Vagina (tissue), 2 donors: ENCODE measurements at regions not wholly inside any gene's neighbourhood (a gene's known extent, or its start where the extent isn't known, plus 50 kb on each side); places are given as distances from the start of the nearest gene placed in this dataset.

Source experiments
- DNase-seq, 2 donors: peaks; one replicate each; pipeline ENCODE4 v3.0.0-alpha.2; 2017; ENCODE audit errors: extremely low spot score in 2 of 2
- H3K27ac ChIP-seq: fragments of 200-600 bp; sonication (generic); one replicate; pipeline ENCODE4 v1.5.1; 2019
- H3K27me3 ChIP-seq: fragments of 200-600 bp; sonication (generic); one replicate; pipeline ENCODE4 v1.5.1; 2019
- H3K36me3 ChIP-seq, 2 donors: fragments of 200-600 bp; sonication (generic); one replicate each; pipeline ENCODE4 v1.5.1; 2017 to 2019
- H3K4me1 ChIP-seq: fragments of 200-600 bp; sonication (generic); one replicate; pipeline ENCODE4 v1.5.1; 2019
- H3K4me3 ChIP-seq, 2 donors: fragments of 200-600 bp; sonication (generic); 1 replicate in 1 of 2; 2 replicates in 1 of 2; pipeline ENCODE4 v1.5.1; 2016 to 2019
- H3K9me3 ChIP-seq: fragments of 200-600 bp; sonication (generic); one replicate; pipeline ENCODE4 v1.5.1; 2019
- CTCF ChIP-seq, 3 experiments: fragments of 450-650 bp in 2 of 3; fragments of 200-600 bp in 1 of 3; sonication (generic) in 1 of 3; IDR thresholded peaks; one replicate each; pipeline ENCODE4 v1.5.1; 2017 to 2019; ENCODE audit warnings: antibody characterized with exemption in 3 of 3, mild to moderate bottlenecking in 2 of 3, moderate library complexity in 2 of 3
- POLR2A ChIP-seq, 2 donors: fragments of 450-650 bp; IDR thresholded peaks; one replicate each; pipeline ENCODE4 v1.6.1; 2017; ENCODE audit warnings: antibody characterized with exemption in 2 of 2, mild to moderate bottlenecking in 2 of 2, moderate library complexity in 2 of 2
- POLR2AphosphoS5 ChIP-seq, 2 donors: sonication (generic); formaldehyde crosslinking; IDR thresholded peaks; one replicate each; pipeline ENCODE4 v1.9.0; 2017; ENCODE audit warnings: antibody characterized with exemption in 2 of 2, mild to moderate bottlenecking in 2 of 2, low read depth in 1 of 2; ENCODE audit not compliant: insufficient read depth in 1 of 2
- intact Hi-C: fragments of 100-400 bp; cut with DNase I; formaldehyde crosslinking; loops from one replicate; pipeline ENCODE4 v1.15.1; 2023

GRCh38 chr16:56108056-56108471 is 83.2 kb upstream of the GNAO1 start:
- Histone ChIP-seq H3K27ac (no peak overlapping the region), H3K4me1 (no peaks in the 10 kb centered on the region), H3K27me3 (no peaks in the 10 kb centered on the region), H3K4me3 (no peak overlapping the region), H3K9me3 (no peaks in the 10 kb centered on the region), H3K36me3 (no peaks in the 10 kb centered on the region)
- TF ChIP-seq POLR2AphosphoS5 (IDR thresholded peaks at IDR 0.05; ENCODE audit: insufficient read depth in 1 of 2, low read depth in 1 of 2) (no peak), CTCF (IDR thresholded peaks at IDR 0.05) (no peak), POLR2A (IDR thresholded peaks at IDR 0.05) (no peak)
- no peak for DNase-seq
- intact Hi-C loops = no loop called here

GRCh38 chr16:56106527-56106926 is 84.8 kb upstream of the GNAO1 start:
- Histone ChIP-seq H3K4me1 (peaks cover 13% of the 10 kb centered on the region), H3K27ac (no peak overlapping the region), H3K36me3 (no peaks in the 10 kb centered on the region), H3K27me3 (no peaks in the 10 kb centered on the region), H3K9me3 (no peaks in the 10 kb centered on the region), H3K4me3 (no peak overlapping the region)
- no peak for TF ChIP-seq CTCF (IDR thresholded peaks at IDR 0.05)
- no peak for TF ChIP-seq POLR2AphosphoS5 (IDR thresholded peaks at IDR 0.05; ENCODE audit: insufficient read depth in 1 of 2, low read depth in 1 of 2)
- TF ChIP-seq POLR2A (IDR thresholded peaks at IDR 0.05) = no peak
- no peak for DNase-seq
- intact Hi-C loops = no loop called here

- H3K27ac ChIP-seq = no peak overlapping the region
- peaks cover 14% of the 10 kb centered on the region for H3K4me1 ChIP-seq
- TF ChIP-seq POLR2A (IDR thresholded peaks at IDR 0.05) (no peak), POLR2AphosphoS5 (IDR thresholded peaks at IDR 0.05; ENCODE audit: insufficient read depth in 1 of 2, low read depth in 1 of 2) (no peak), CTCF (IDR thresholded peaks at IDR 0.05) (no peak)
- intact Hi-C loops = no loop called here
- H3K27me3 ChIP-seq = no peaks in the 10 kb centered on the region
- no peaks in the 10 kb centered on the region for H3K9me3 ChIP-seq
- no peak overlapping the region for H3K4me3 ChIP-seq
- H3K36me3 ChIP-seq = no peaks in the 10 kb centered on the region
- no peak for DNase-seq
Observed at GRCh38 chr16:56102906-56103305, 88.4 kb upstream of the GNAO1 start.

GRCh38 chr16:56102183-56102686 is 89.1 kb upstream of the GNAO1 start:
- peak; percentile 21 to 35 for TF ChIP-seq POLR2AphosphoS5 (IDR thresholded peaks at IDR 0.05; ENCODE audit: insufficient read depth in 1 of 2, low read depth in 1 of 2)
- no peak for TF ChIP-seq CTCF (IDR thresholded peaks at IDR 0.05)
- no peak for DNase-seq

GRCh38 chr16:56101480-56101879 is 89.8 kb upstream of the GNAO1 start:
- intact Hi-C loops = no loop called here
- no peaks in the 10 kb centered on the region for H3K27me3 ChIP-seq
- H3K27ac ChIP-seq = no peak overlapping the region
- H3K4me3 ChIP-seq = no peak overlapping the region
- no peaks in the 10 kb centered on the region for H3K9me3 ChIP-seq
- H3K4me1 ChIP-seq = peaks cover 14% of the 10 kb centered on the region
- no peak for TF ChIP-seq CTCF (IDR thresholded peaks at IDR 0.05)
- TF ChIP-seq POLR2A (IDR thresholded peaks at IDR 0.05) = no peak
- TF ChIP-seq POLR2AphosphoS5 (IDR thresholded peaks at IDR 0.05; ENCODE audit: insufficient read depth in 1 of 2, low read depth in 1 of 2) = no peak
- H3K36me3 ChIP-seq = no peaks in the 10 kb centered on the region
- no peak for DNase-seq

More at GRCh38 chr16:56102183-56102686, 89.1 kb upstream of the GNAO1 start:
- H3K27ac ChIP-seq = peak overlapping the region; percentile 33
- no peaks in the 10 kb centered on the region for H3K27me3 ChIP-seq
- peaks cover 14% of the 10 kb centered on the region for H3K4me1 ChIP-seq
- no peaks in the 10 kb centered on the region for H3K9me3 ChIP-seq
- no peaks in the 10 kb centered on the region for H3K36me3 ChIP-seq
- intact Hi-C loops = no loop called here
- H3K4me3 ChIP-seq = peak overlapping the region; percentile 17 to 38
